ENCODE measurements at regions not wholly inside any gene's neighbourhood (a gene's known extent, or its start where the extent isn't known, plus 50 kb on each side); places are given as distances from the start of the nearest gene placed in this dataset.

- no peak for TF ChIP-seq CTCF (IDR thresholded peaks at IDR 0.05; ENCODE audit: poor library complexity, severe bottlenecking)
- TF ChIP-seq POLR2AphosphoS5 (IDR thresholded peaks at IDR 0.05) = no peak
- no peak for TF ChIP-seq RAD21 (conservative IDR thresholded peaks at IDR 0.05)
- TF ChIP-seq MXI1 (conservative IDR thresholded peaks at IDR 0.05; ENCODE audit: poor library complexity, severe bottlenecking) = no peak
- TF ChIP-seq EZH2 (IDR thresholded peaks at IDR 0.05; ENCODE audit: borderline replicate concordance, insufficient read depth, low read length, poor library complexity, severe bottlenecking) = no peak
- TF ChIP-seq EP300 (conservative IDR thresholded peaks at IDR 0.05; ENCODE audit: poor library complexity, severe bottlenecking) = no peak
- TF ChIP-seq, protein P1, sequence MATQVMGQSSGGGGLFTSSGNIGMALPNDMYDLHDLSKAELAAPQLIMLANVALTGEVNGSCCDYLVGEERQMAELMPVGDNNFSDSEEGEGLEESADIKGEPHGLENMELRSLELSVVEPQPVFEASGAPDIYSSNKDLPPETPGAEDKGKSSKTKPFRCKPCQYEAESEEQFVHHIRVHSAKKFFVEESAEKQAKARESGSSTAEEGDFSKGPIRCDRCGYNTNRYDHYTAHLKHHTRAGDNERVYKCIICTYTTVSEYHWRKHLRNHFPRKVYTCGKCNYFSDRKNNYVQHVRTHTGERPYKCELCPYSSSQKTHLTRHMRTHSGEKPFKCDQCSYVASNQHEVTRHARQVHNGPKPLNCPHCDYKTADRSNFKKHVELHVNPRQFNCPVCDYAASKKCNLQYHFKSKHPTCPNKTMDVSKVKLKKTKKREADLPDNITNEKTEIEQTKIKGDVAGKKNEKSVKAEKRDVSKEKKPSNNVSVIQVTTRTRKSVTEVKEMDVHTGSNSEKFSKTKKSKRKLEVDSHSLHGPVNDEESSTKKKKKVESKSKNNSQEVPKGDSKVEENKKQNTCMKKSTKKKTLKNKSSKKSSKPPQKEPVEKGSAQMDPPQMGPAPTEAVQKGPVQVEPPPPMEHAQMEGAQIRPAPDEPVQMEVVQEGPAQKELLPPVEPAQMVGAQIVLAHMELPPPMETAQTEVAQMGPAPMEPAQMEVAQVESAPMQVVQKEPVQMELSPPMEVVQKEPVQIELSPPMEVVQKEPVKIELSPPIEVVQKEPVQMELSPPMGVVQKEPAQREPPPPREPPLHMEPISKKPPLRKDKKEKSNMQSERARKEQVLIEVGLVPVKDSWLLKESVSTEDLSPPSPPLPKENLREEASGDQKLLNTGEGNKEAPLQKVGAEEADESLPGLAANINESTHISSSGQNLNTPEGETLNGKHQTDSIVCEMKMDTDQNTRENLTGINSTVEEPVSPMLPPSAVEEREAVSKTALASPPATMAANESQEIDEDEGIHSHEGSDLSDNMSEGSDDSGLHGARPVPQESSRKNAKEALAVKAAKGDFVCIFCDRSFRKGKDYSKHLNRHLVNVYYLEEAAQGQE (IDR thresholded peaks at IDR 0.05; ENCODE audit: borderline replicate concordance) = no peak
These were observed 423.3 kb upstream of the RGS6 start for GRCh38 chr14:71508901-71509300.
